ENCODE measurements at regions not wholly inside any gene's neighbourhood (a gene's known extent, or its start where the extent isn't known, plus 50 kb on each side); places are given as distances from the start of the nearest gene placed in this dataset.

DNA sequence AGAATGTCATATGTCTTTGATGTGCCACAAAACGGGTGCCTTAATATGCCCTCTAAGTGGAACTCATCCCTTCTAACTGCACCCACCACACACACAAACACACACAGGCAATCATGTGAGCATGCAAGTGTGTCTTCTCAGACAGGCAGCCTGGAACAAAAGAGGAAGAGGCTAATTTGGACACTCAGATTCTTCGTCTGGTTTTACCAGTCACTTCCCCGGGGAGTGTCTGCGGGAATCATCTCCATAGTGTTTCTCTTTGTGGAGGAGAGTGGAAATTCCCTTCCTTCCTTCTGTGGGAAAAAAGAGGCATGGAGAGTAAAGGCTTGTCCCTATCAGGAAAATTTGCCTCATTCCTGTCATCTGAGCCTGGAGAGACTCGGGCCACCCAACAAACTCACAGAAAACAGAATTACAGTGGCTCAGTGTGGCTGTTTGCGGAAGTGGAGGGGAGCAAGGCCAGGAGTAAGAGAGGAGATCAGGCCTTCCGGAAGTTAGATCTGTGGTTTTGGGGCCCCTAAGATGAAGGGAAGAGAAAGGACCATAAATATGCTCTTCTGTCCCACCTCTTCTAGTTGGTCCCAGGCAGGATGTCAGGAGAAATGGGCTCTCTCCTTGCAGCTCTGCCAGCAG, 212.6 kb upstream of the SEMA6D start:
- TF ChIP-seq, protein P1, sequence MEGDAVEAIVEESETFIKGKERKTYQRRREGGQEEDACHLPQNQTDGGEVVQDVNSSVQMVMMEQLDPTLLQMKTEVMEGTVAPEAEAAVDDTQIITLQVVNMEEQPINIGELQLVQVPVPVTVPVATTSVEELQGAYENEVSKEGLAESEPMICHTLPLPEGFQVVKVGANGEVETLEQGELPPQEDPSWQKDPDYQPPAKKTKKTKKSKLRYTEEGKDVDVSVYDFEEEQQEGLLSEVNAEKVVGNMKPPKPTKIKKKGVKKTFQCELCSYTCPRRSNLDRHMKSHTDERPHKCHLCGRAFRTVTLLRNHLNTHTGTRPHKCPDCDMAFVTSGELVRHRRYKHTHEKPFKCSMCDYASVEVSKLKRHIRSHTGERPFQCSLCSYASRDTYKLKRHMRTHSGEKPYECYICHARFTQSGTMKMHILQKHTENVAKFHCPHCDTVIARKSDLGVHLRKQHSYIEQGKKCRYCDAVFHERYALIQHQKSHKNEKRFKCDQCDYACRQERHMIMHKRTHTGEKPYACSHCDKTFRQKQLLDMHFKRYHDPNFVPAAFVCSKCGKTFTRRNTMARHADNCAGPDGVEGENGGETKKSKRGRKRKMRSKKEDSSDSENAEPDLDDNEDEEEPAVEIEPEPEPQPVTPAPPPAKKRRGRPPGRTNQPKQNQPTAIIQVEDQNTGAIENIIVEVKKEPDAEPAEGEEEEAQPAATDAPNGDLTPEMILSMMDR (IDR thresholded peaks at IDR 0.05; ENCODE audit: insufficient read depth, low read length, poor library complexity, severe bottlenecking), result no peak
- no peak for TF ChIP-seq EZH2phosphoT487 (conservative IDR thresholded peaks at IDR 0.05; ENCODE audit: low read length)

Data from SU-DHL-6 (cell line).